Karpas-422 (cell line): ENCODE measurements at regions not wholly inside any gene's neighbourhood (a gene's known extent, or its start where the extent isn't known, plus 50 kb on each side); places are given as distances from the start of the nearest gene placed in this dataset.

ENCODE experiments used
- DNase-seq: peaks from one replicate; pipeline ENCODE4 v3.0.0-alpha.2; 2015
- H2AFZ ChIP-seq: fragments of 200-600 bp; sonication (generic); 2 replicates; pipeline ENCODE4 v1.6.1; 2014; ENCODE audit warnings: antibody characterized with exemption, low read length, mixed read lengths
- H3K27ac ChIP-seq: fragments of 200-600 bp; sonication (generic); 2 replicates; pipeline ENCODE4 v1.5.1; 2014; ENCODE audit warnings: mild to moderate bottlenecking, low read length, moderate library complexity
- H3K27me3 ChIP-seq: fragments of 200-600 bp; sonication (generic); 2 replicates; pipeline ENCODE4 v1.6.1; 2014; ENCODE audit warnings: low read length, mixed read lengths
- H3K36me3 ChIP-seq: fragments of 200-600 bp; sonication (generic); 2 replicates; pipeline ENCODE4 v1.6.1; 2014; ENCODE audit warnings: low read length, mixed read lengths; ENCODE audit not compliant: insufficient read depth
- H3K4me1 ChIP-seq: fragments of 200-600 bp; sonication (generic); 2 replicates; pipeline ENCODE4 v1.6.1; 2014; ENCODE audit warnings: mild to moderate bottlenecking, low read length, mixed read lengths
- H3K4me2 ChIP-seq: fragments of 200-600 bp; sonication (generic); 2 replicates; pipeline ENCODE4 v1.6.1; 2014; ENCODE audit warnings: low read length, low read depth, mild to moderate bottlenecking; ENCODE audit not compliant: poor library complexity, severe bottlenecking
- H3K4me3 ChIP-seq: fragments of 200-600 bp; sonication (generic); 2 replicates; pipeline ENCODE4 v1.5.1; 2014; ENCODE audit warnings: mild to moderate bottlenecking, antibody characterized with exemption, low read length, mixed read lengths
- H3K79me2 ChIP-seq: fragments of 200-600 bp; sonication (generic); 2 replicates; pipeline ENCODE4 v1.6.1; 2014; ENCODE audit warnings: mild to moderate bottlenecking, low read length, mixed read lengths
- H3K9ac ChIP-seq: fragments of 200-600 bp; sonication (generic); 2 replicates; pipeline ENCODE4 v1.6.0; 2014; ENCODE audit warnings: low read length
- H3K9me2 ChIP-seq: fragments of 200-600 bp; sonication (generic), shearing (Covaris generic); replicated peaks from 2 replicates; pipeline ENCODE4 v1.6.0; 2014; ENCODE audit warnings: mild to moderate bottlenecking, low read length, moderate library complexity; ENCODE audit not compliant: insufficient read depth
- H3K9me3 ChIP-seq: fragments of 300-700, 200-600 bp; sonication (generic); 2 replicates; pipeline ENCODE4 v1.6.1; 2014; ENCODE audit warnings: low read length, mixed read lengths
- H4K20me1 ChIP-seq: fragments of 200-600 bp; sonication (generic); 2 replicates; pipeline ENCODE4 v1.6.1; 2014; ENCODE audit warnings: mild to moderate bottlenecking, antibody characterized with exemption, low read length, low read depth; ENCODE audit not compliant: insufficient read depth

DNA sequence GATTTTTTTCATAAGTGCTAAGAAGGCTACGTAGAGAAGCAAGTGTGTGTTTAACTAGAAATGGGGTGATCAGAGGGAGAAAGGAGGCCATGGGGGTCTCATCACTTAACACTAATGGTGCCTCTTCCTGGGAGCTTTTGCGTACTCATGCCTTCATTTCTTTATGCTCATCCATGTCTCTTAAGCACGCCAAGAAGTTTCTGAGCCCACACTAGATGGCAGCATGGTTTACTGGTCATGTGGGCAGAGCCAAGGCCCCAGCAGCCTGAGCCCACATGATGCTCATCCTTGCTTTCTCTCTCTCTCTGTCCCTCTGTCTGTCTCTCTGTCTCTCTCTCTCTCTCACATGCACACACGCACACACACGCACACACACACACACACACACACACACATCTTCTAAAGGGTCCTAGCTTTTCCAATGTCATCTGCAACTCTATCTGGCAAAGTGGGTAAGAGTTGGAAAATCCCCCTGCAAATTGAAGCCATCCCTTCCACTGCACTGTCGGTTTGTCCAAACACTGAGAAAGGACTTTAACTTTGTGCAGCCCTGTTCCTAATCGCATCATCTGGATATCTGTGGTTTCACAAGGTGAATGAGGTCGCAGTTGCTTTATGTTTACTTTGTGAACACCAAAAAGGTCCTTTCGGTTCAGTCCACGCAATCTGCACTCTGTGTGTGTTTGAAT lies 137.1 kb upstream of the CCDC68 start:
- no peak overlapping the region for H3K9ac ChIP-seq
- H2AFZ ChIP-seq, result no peak overlapping the region
- H3K36me3 ChIP-seq, result no peaks in the 10 kb centered on the region

DNA sequence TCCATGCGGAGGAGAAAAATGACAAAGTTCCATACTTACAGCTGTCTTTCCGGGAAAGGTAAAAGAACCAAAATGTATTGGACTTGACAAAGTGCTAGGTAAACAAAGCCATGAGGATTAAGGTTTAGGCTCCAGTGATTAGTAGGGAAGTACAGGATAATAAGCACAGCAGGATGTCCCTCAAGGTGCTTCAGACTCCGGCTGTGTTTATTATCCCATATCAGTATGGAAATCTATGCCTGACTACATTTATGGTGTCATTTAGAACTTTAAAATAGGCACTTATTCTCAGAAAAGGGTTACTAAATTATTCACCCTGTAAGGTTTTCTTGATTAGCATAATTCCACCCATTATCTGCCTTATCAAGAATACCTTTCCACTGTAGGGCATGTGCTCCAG lies 136.3 kb upstream of the CCDC68 start:
- Histone ChIP-seq H3K4me1 (no peaks in the 10 kb centered on the region), H4K20me1 (no peaks in the 10 kb centered on the region), H3K36me3 (no peaks in the 10 kb centered on the region), H3K27me3 (no peaks in the 10 kb centered on the region), H3K4me3 (no peak overlapping the region), H3K9me3 (no peaks in the 10 kb centered on the region), H3K9ac (no peak overlapping the region), H3K27ac (no peak overlapping the region), H2AFZ (no peak overlapping the region), H3K4me2 (no peak overlapping the region), H3K79me2 (no peaks in the 10 kb centered on the region), H3K9me2 (no peaks in the 10 kb centered on the region)
- DNase-seq, result no peak

More for the DNA sequence above, 137.1 kb upstream of the CCDC68 start:
- peak; percentile 70 for DNase-seq
- Histone ChIP-seq H3K4me3 (no peak overlapping the region), H4K20me1 (no peaks in the 10 kb centered on the region), H3K9me3 (no peaks in the 10 kb centered on the region), H3K27ac (no peak overlapping the region), H3K4me1 (no peaks in the 10 kb centered on the region), H3K27me3 (no peaks in the 10 kb centered on the region), H3K4me2 (no peak overlapping the region), H3K79me2 (no peaks in the 10 kb centered on the region), H3K9me2 (no peaks in the 10 kb centered on the region)

DNA sequence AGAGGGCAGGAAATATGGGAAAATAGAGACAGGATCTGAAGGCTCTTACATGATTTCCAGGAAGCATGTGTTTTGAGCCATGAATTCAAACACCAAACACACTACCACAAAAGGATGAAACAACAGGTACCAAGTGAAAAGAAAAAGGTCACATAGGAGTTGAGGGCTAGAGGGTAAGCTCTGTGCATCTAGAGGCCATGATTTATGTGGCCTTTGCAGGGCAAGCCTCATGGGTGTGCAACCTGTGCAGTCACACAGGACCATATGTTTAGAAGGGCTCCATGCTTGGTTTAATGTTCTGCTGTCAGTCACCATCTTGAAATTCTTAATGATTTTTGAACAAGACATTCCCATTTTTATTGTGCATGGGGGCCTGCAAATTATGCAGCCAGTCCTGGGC lies 134.5 kb upstream of the CCDC68 start:
- no peak overlapping the region for H3K9ac ChIP-seq
- H3K27ac ChIP-seq, result no peak overlapping the region
- H3K9me3 ChIP-seq, result no peaks in the 10 kb centered on the region
- H4K20me1 ChIP-seq, result no peaks in the 10 kb centered on the region
- H3K4me1 ChIP-seq, result no peaks in the 10 kb centered on the region
- H2AFZ ChIP-seq, result no peak overlapping the region
- H3K36me3 ChIP-seq, result no peaks in the 10 kb centered on the region
- no peak for DNase-seq
- no peaks in the 10 kb centered on the region for H3K79me2 ChIP-seq
- no peak overlapping the region for H3K4me2 ChIP-seq
- no peaks in the 10 kb centered on the region for H3K27me3 ChIP-seq
- no peak overlapping the region for H3K4me3 ChIP-seq
- H3K9me2 ChIP-seq, result no peaks in the 10 kb centered on the region

DNA sequence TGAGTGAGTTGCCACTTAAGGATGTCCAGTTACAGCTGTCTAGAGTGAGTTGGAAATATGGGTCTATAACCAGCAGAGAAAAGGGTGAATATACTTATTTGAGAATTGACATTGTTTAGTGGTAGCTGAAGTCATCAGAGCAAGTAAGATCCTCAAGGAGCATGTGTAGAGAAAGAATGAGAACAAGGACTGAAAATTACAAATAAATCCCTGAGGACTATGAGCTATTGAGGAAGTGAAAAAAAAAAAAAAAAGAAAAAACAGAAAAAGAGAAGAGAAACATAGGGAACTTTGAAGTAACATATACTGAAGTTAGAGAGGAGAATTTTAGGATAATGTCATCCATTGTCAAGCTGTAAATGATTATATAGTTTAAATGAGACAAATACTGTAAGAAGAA lies 134.0 kb upstream of the CCDC68 start:
- no peak overlapping the region for H3K27ac ChIP-seq
- H3K4me2 ChIP-seq, result no peak overlapping the region
- no peaks in the 10 kb centered on the region for H3K9me3 ChIP-seq
- H3K27me3 ChIP-seq, result no peaks in the 10 kb centered on the region
- H3K36me3 ChIP-seq, result no peaks in the 10 kb centered on the region
- no peak for DNase-seq
- H3K9me2 ChIP-seq, result no peaks in the 10 kb centered on the region
- H2AFZ ChIP-seq, result no peak overlapping the region
- H3K79me2 ChIP-seq, result no peaks in the 10 kb centered on the region
- H4K20me1 ChIP-seq, result no peaks in the 10 kb centered on the region
- H3K4me1 ChIP-seq, result no peaks in the 10 kb centered on the region
- no peak overlapping the region for H3K4me3 ChIP-seq
- no peak overlapping the region for H3K9ac ChIP-seq

DNA sequence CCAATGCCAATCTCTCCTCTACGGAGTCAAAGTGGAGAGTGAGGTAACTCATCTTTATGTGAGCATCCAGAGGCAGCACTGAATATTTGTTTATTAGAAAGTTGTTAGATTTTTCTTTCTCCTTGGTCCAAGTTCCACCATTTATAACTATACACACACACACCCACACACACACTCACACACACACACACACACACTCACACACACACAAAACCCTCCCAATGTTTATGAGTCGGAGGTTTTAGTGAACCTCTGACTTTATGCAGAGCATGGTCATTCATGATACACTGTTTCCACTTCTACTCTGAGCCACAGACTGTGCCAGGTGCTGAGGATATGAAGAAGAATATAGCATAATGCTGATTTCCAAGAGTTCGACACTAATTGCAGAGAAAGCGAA lies 132.9 kb upstream of the CCDC68 start:
- no peak for DNase-seq
- Histone ChIP-seq H3K36me3 (no peaks in the 10 kb centered on the region), H3K4me1 (no peaks in the 10 kb centered on the region), H4K20me1 (no peaks in the 10 kb centered on the region), H3K79me2 (no peaks in the 10 kb centered on the region), H3K9me3 (no peaks in the 10 kb centered on the region), H3K9me2 (no peaks in the 10 kb centered on the region), H3K4me2 (no peak overlapping the region), H3K4me3 (no peak overlapping the region), H3K27ac (no peak overlapping the region), H3K27me3 (no peaks in the 10 kb centered on the region), H2AFZ (no peak overlapping the region), H3K9ac (no peak overlapping the region)

DNA sequence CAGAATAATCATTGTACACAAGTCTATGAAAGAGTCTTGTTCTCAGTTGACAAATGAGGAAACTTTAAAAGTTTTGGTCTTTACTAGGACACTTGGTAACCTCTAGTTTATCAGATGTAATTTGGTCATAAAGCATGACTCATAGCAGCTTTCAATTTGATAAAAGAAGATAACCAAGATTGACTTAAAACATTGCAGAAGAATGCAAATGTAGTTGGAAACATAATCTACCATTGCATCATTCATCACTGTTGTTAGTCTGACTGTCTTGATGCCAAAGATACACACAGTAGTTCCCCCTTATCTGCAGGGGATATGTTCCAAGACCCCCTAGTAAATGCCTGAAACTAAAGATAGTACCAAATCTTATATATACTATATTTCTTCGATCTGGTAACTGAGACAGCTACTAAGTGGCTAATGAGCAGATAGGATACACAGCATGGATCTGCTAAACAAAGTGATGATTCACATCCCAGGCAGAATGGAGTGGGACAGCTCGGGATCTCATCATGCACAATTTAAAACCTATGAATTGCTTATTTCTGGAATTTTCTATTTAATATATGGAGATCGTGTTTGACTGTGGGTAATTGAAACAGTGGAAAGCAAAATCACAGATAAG lies 131.4 kb upstream of the CCDC68 start:
- no peak overlapping the region for H3K9ac ChIP-seq
- H3K4me1 ChIP-seq, result no peaks in the 10 kb centered on the region
- no peak overlapping the region for H3K4me3 ChIP-seq
- no peak overlapping the region for H3K4me2 ChIP-seq
- no peaks in the 10 kb centered on the region for H3K27me3 ChIP-seq
- no peak overlapping the region for H3K27ac ChIP-seq
- no peaks in the 10 kb centered on the region for H4K20me1 ChIP-seq
- no peak overlapping the region for H2AFZ ChIP-seq
- no peaks in the 10 kb centered on the region for H3K79me2 ChIP-seq
- DNase-seq, result no peak
- no peaks in the 10 kb centered on the region for H3K36me3 ChIP-seq
- no peaks in the 10 kb centered on the region for H3K9me2 ChIP-seq
- H3K9me3 ChIP-seq, result no peaks in the 10 kb centered on the region

DNA sequence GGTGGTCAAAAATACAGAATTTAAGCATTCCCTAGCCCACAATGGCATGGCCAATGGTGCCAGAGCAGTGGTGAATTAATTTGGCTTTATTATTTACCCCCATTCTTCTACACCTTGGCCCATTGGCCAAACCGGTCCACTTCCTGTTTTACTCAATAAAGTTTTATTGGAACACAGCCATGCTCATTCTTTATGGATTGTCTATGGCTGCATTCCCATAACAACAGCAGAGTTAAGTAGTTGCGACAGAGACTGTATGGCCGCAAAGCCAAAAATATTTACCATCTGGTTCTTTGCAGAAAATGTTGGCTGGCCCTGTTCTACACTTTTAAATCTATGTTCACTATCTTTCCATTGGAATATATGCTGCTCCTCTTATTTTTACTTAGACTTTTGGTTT lies 130.3 kb upstream of the CCDC68 start:
- H2AFZ ChIP-seq, result no peak overlapping the region

DNA sequence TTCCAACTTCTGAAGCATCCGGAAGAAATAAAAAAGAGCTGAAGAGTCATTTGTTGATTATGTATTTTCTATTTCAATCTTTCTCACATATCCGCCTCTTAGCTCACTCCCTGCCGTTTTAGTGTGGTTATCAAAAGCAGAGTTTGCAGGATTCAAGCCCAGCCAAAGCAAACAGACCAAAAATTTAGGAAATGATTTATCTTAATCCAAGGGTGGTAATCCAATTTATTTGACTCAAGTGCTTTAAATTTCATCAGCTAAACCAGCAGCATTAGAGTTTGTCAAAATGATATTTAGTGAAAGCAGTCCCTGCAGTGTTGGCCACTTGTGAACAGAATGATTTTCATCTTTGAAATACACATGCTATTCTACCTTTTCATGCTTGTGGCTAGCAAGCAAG lies 129.3 kb upstream of the CCDC68 start:
- no peaks in the 10 kb centered on the region for H3K36me3 ChIP-seq
- H3K9me3 ChIP-seq, result no peaks in the 10 kb centered on the region
- H4K20me1 ChIP-seq, result no peaks in the 10 kb centered on the region
- no peak overlapping the region for H3K4me2 ChIP-seq
- H3K4me1 ChIP-seq, result no peaks in the 10 kb centered on the region
- no peak overlapping the region for H3K9ac ChIP-seq
- H3K27ac ChIP-seq, result no peak overlapping the region
- no peak for DNase-seq
- no peak overlapping the region for H2AFZ ChIP-seq
- no peaks in the 10 kb centered on the region for H3K9me2 ChIP-seq
- H3K79me2 ChIP-seq, result no peaks in the 10 kb centered on the region
- no peaks in the 10 kb centered on the region for H3K27me3 ChIP-seq
- no peak overlapping the region for H3K4me3 ChIP-seq

More for the DNA sequence above, 130.3 kb upstream of the CCDC68 start:
- no peak overlapping the region for H3K9ac ChIP-seq
- H3K27ac ChIP-seq, result no peak overlapping the region
- H3K79me2 ChIP-seq, result no peaks in the 10 kb centered on the region
- DNase-seq, result no peak
- H3K9me2 ChIP-seq, result no peaks in the 10 kb centered on the region
- no peak overlapping the region for H3K4me3 ChIP-seq
- H4K20me1 ChIP-seq, result no peaks in the 10 kb centered on the region
- no peaks in the 10 kb centered on the region for H3K36me3 ChIP-seq
- no peak overlapping the region for H3K4me2 ChIP-seq
- H3K9me3 ChIP-seq, result no peaks in the 10 kb centered on the region
- H3K4me1 ChIP-seq, result no peaks in the 10 kb centered on the region
- H3K27me3 ChIP-seq, result no peaks in the 10 kb centered on the region
